GM19468 (cell line): ENCODE measurements at regions not wholly inside any gene's neighbourhood (a gene's known extent, or its start where the extent isn't known, plus 50 kb on each side); places are given as distances from the start of the nearest gene placed in this dataset.
"Not testable (repeated sequence)": the region's sequence is repeated elsewhere in the genome, so short reads cannot be mapped to it uniquely, and the experiment has no call there.

Source experiments
- ATAC-seq: cut with Tn5 transposase; IDR thresholded peaks from one replicate; pipeline ENCODE4 v1.9.1; 2021; ENCODE audit warnings: mild to moderate bottlenecking, moderate library complexity, moderate number of reproducible peaks; ENCODE audit not compliant: unreplicated experiment; ENCODE audit errors: extremely low read depth

DNA sequence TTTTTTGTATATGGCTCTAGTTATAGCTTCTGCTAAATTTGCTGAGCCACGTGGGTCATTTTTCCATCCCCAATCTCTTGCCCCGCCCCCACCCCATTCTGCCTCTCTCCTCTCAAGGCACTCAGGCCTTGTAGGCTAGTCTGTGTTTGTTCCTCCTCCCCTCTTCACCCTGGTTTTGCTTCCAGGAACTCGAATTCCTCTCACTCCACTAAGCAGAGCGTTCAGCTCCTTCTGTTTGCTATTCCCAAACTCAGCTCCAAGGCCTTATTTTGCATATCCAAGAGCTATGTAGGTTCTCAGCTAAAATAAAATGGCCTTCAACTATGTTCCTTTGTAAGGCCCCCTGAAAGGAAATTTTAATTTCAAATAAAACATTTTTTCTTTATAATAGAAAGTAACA is 1293.7 kb downstream of the EPHA7 start:
- no peak for ATAC-seq

DNA sequence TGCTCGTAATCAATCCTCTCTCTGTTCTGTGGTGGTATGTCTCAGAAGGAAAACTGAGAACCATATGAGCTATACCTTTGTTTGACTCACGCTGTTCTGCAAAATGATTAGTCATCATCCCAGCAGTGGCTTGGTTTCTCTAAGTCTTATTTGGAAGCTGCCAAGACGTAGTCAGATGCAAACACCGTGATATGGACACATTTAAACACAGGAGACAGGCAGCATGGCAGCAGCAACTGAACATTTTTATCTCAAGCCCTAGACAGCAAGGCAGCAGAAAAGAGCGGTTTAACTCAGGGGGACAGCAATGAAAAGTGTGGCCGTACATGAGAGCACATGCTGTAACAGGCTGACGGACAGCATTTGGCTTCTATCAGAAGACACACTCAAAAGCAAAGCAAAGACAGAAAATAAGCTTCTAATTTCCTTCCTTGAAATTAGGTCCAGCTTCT is 1295.1 kb downstream of the EPHA7 start:
- no peak for ATAC-seq

DNA sequence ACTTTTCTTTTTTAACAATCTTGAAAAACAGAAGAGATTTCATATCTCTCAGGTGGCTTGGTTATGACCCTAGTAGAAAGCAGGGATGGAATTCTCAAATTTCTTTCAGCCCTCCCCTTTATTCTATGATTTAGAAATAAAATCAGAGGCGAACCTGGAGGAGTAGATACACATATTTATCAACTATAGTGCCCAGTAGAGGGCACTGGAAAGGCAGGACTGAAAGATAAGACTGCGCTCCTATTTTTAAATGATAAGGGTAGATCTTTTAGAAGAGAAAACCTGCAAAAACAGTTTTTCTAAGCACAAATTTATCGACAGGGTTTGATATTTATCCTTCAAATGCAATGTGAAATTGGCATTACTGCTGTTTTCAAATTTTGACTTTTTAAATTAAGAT is 1296.6 kb downstream of the EPHA7 start:
- ATAC-seq: no peak

DNA sequence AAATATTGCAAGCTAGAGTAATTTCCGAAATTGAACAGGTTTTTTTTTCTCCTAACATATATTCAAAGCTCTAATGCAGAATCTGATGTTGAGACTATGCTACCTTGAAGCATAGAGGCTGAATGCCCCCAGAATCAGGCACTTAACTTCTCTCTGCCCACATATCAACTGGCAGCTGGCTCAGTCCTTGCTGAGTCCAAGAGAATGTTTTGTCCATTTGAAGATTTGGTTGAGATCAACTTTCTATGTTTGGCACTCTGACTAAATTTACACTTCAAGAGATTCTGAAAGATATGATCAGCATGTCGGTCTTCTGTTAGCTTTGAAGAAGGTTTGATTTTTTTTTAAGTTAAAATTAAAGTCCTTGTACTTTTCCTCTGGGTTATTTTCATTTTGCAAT is 1298.1 kb downstream of the EPHA7 start:
- no peak for ATAC-seq

DNA sequence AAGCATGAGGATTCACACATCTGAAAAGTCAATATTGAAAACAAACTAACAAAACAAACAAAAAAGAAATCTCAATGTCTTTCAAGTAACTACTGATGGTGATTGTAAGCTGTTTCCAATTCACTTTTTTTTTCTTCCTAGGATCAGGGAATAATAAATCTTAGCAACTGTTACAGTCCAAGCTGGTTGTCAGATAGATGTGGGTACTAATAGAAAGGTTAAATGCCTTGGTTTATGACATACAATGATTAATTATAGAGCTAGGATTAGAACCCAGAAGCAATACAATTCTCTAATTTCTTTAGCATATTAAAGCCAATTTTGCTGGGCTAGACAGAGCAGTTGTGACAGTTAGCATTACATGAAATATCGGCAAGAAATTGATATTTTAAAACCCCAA is 1301.6 kb downstream of the EPHA7 start:
- ATAC-seq: no peak

DNA sequence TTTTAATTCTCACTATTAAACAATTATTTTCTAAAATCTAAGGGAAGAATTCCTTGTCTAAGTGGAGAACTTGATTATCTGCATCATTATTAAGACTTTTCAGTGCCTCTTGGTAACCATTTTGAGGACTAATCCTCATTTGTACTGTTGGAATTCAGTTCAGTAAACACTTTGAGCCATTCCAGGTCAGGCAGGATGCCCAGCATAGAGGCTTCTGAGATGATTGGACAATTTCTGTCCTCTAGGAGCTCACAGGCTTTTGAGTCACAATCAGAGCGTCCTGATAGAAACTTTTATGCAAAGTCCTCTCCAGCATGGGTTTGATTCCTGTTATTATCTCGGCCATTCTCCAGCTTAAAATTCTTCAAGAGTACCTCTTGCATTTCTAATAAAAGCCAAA is 1304.6 kb downstream of the EPHA7 start:
- no peak for ATAC-seq

DNA sequence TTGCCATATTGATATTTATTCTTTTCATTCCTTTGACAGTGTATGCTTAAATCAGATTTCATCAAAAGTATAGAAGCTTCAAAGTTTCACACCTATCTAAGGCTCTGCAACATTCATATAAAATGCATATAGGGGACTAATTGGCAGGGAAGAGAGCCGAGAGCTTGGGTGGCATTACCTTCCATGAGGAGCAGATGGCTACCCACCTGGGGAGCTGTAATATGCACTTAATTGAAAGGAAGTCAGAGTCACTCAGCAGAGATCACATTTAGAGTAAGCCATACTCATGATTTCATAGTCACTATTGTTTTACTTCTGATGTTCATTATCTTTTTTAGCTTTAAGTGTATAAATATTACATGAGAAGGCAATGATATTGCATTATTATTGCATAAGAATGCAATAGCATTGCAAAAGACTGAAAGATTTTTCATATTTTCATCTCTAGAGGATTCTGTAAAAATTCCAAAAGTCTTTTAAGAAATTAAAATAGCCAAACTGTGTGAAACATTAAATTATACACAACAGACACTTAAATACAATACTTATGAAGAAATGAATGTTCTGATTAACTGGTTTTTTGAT is 1305.2 kb downstream of the EPHA7 start:
- no peak for ATAC-seq

DNA sequence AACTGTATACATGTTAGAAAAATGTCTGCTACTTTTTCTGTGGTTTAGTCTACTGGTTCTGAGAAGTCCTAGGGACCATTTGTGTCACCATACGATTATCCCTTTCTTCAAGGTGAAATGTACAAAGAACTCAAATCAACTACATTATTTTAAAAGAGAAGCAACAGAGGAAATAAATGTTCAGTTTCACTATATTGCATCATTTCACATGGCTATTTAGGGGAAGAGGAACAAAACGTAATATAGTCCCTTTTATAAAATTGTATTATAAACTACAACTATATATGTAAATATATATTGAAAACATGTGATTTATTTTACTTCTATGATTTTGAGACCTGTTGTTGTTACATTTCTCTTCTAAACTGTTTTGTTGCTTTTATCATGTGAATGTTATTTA is 1308.0 kb downstream of the EPHA7 start:
- no peak for ATAC-seq

DNA sequence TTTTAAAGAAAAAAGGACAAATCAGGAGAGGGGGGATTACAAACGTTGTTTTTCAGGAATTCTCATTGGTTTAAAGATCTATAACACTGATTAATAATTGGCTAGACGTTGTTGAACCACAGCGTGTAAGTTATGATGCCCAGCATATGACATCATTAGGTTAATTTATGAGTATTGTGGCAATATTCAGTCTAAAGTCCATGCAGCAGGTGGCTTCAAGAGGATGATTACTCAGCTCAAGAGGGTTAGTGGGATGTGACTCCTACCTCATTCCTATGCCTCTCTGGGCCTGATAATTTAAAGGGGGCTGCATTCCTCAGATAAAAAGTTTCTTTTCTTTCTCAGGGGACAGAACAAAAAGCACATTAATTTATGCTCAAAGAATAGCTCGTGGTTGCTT is 1309.0 kb downstream of the EPHA7 start:
- ATAC-seq: no peak

DNA sequence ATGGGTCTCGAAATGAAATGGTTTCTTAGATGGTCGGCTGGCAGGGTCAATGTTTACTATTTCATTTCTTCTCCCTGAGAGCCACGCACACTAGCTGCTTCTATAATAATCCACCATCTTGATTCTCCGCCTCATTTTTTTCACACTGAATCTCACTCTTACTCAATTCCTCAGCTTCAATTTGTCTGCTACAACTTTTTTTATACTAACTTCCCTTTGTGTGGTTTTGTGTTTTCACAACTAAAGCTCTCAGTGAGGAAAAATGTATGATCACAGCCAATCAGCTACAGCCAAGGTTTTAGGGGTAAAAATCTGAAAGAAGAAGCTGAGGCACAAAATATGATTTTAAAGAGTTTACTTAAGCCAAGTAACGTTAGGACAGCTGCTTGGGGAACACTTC is 1309.4 kb downstream of the EPHA7 start:
- no peak for ATAC-seq

DNA sequence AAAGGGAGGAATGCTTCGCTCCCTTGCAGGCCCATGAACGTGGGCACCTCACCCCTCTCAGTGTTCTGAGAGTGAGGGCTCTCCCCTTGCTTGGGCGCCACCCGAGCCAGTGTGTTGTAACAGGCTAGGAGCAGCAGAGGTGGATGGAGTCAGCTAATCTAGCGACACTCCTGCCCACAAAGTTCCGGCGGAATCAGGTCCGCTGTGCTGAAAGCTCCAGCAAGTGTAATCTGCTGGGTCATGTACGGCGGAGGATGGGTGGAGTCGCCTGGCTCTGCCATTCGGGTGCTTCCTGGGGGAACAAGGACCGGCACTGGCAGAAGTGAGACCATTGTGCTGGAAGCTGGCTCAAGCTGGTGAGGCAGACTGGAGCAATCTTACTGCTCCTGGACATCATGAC is 1310.1 kb downstream of the EPHA7 start:
- ATAC-seq: no peak

DNA sequence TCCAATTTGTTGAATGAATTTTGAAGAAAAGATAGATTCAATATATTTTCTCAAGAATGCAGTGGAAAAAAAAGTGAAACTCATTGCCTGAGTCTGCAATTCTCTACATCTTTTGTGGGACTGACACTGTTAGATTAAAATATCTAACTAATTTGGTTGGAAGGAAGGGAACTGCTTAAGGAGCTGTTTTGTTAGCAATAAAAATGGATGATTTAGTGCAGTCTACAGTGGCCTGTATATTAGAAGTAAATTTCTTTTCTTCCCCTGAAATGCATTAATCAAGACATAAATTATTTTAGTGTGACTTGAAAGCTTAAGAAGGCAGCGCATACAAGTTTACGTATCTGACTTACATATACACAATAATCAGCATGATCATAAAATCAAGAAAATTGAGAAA is 1332.6 kb downstream of the EPHA7 start:
- ATAC-seq: no peak

DNA sequence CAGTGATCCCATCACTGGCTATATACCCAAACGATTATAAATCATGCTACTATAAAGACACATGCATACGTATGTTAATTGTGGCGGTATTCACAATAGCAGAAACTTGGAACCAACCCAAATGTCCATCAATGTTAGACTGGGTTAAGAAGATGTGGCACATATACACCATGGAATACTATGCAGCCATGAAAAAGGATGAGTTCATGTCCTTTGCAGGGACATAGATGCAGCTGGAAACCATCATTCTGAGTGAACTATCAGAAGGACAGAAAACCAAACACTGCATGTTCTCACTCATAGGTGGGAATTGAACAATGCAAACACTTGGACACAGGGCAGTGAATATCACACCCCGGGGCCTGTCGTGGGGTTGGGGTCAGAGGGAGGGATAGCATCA is 1335.4 kb downstream of the EPHA7 start:
- ATAC-seq: not testable (repeated sequence)

DNA sequence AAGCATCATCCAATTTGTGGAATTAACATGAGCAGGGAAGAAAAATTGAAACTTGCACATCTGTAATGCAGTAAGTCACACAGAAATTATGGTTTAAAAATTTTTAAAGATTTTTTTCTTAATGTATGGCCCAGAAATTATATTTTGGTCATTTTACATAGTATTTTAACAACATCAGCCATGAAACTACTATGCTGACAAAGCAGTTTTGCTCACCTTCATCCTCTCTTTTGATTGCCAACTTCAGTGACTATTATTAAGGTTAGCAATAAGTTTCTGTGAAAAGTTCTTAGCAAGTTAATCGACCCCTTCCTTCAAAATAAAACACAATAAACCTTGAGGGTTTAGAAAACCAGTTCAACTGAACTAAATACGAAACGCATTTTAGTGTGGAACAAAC is 1347.0 kb downstream of the EPHA7 start:
- ATAC-seq: no peak

DNA sequence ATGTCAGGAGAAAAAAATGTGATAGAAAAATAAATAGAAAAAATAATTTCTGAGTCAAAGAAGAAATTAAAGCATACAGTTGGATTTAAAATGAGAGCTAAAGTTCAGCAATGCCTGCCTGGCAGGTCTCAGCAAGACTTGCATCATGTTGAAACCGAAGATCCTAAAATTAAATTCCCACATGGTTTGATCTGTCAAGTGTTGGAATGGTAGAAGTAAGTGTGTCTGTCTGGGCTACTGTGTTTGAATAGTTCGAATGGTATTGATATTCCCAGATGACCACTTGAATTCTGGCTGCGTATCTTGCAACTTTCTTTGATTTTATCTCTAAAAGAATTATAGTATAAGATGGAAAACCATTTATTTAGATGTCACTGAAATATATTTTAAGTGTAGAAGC is 1349.6 kb downstream of the EPHA7 start:
- no peak for ATAC-seq

DNA sequence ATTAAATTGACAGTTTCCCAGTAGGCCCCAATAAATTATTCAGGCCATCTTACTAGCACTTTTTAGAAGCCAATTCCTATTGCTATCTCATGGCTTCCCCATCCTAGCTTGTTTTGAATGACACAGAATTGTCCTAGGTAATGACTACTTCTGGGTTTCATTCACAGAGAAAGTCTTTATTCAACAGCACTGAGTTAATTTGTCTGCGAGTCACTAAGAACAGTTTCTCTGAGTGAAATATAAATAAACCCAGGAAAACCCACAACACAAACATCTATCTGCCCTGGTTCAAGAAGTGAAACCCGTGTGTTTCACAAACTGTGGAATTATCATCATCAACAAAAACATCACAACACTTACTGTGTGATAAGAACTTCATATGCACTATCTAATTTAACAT is 1366.8 kb downstream of the EPHA7 start:
- no peak for ATAC-seq

DNA sequence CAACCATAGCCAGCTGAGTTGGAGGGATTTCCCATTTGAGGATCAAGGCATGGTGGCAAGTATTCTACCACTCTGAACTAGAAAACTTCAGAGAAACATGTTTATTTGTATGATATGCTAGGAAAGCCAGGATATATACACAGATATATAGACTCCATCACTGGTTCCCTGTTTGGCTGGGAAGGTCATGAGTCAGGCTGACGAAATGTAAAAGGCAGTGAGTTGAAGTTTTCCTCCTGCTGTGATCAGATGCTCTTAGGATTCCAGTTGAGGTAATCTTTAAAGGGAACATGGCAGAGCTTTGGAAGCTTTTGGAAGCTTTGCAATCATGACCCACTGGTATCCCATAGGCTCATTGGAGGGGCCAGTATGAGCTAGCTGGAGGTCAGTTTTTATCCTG is 1369.1 kb downstream of the EPHA7 start:
- ATAC-seq: no peak

DNA sequence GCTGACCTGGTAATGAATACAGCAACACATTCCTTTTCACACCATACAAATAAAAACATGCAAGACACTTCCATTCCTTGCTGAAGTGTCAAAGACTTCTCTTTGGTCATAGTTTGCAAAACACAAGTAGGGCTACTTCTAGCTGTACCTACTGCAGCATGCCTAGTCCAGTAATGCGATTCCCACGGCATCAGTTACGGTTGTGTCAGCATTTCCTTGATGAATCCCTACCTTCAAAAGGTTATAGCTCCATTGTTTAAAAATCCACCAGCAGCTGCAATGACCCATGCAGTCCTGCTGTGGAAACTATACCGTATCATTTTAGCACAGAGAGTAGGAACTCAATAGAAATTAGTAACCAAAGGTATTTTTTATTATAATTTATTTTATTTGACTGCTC is 1371.5 kb downstream of the EPHA7 start:
- no peak for ATAC-seq

DNA sequence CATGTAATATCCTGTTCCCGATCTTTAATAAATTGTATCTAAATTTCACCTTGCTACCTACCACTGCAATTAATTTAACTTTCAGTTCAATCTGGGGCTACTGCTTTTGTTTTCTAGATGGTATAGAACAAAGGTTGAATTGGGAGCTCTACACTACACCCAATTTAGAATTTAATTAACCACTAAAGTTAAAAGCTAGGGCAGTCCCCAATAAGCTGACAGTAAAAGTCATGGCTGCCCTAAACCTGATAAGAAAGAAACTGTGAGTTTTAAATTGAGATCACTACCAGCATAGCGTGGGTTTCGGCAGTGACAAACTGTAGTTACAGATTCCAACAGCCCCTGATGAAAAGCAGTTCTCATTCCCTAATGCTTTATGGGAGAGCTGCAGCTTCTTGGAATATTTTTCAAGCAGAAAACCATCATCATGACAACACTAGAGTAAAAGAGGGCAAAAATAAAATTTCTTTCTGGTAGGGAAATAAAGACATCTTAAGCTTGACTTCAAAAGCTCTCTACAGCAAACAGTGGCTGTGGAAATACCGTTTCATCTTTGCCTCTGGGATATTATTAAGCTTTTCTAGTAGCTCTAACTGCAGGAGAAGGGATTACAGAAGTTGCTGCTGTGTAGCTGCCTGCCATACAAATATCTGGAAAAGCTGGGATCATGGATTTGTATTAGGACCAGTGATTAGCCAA is 1372.1 kb downstream of the EPHA7 start:
- ATAC-seq: no peak

DNA sequence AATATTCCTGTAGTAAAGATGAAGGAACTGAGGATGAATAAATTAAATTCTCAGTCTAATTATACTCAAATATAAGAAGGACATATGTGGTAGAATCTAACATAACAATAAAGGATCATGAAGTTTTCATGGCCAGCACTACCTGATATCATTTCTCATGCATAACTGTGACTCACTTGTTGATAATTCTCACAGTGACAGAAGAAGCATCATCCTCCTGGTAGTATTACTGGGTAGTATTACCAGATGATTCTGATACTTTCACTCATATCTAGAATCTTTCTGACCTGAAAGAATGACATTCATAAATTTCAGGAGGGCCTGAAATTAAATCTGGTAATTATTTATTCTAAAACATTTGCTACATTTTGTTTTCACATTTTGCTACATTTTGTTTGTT is 1375.0 kb downstream of the EPHA7 start:
- no peak for ATAC-seq

DNA sequence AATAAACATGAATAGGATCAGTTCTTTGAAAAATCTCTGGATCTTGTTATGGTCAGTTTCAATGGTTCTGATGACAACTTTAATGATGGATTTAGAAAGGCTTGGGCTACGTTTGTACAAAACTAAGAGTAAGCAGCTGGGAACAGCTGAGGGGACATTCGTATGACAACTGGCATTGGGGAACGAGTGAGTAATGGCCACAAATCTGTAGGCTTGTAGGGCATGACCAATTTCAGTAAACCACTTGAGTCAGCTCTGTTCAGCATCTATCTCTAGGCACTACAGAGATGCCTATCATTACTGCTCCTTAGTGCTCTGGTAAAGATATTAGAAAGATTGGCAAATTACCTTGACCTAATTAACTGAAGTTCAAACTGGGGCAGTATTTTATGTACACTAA is 1375.6 kb downstream of the EPHA7 start:
- ATAC-seq: no peak

DNA sequence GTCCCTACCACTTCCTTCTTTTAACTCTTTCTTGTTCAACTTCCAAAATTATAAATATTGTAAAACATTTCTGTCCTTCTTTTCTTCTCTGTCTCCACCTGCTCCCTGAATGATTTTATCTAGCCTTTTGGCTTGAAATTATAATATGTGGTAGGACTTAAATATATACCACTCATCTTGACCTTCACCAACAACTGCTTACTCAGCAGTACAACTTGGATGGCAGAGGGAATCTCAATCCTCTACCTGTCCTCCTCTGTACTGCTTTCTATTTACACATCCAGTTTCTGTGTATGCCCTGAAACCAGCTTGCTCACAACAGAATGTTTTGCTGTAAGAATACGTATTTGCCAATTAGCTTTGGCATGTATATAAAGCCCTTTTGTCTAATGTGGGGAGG is 1392.5 kb downstream of the EPHA7 start:
- no peak for ATAC-seq
